Skin epidermis (tissue), 12 donors: ENCODE measurements at regions not wholly inside any gene's neighbourhood (a gene's known extent, or its start where the extent isn't known, plus 50 kb on each side); places are given as distances from the start of the nearest gene placed in this dataset.
"Not testable (repeated sequence)": the region's sequence is repeated elsewhere in the genome, so short reads cannot be mapped to it uniquely, and the experiment has no call there.

Source experiments
- H3K27ac ChIP-seq, 21 experiments: fragments of 200-600 bp; sonication (generic) in 11 of 21; one replicate each; pipeline ENCODE4 v1.5.0; 2020; ENCODE audit warnings: mild to moderate bottlenecking in 3 of 21, inconsistent platforms in 2 of 21, moderate library complexity in 2 of 21
- H3K4me3 ChIP-seq, 7 experiments: fragments of 200-600 bp; sonication (generic) in 2 of 7; one replicate each; pipeline ENCODE4 v1.5.0; 2020; ENCODE audit warnings: inconsistent platforms in 2 of 7, mild to moderate bottlenecking in 2 of 7, moderate library complexity in 1 of 7

- no peak overlapping the region for H3K27ac ChIP-seq
- no peak overlapping the region for H3K4me3 ChIP-seq
Measured at GRCh38 chr11:11220786-11221185, 132.3 kb downstream of the CSNK2A3 start.

DNA sequence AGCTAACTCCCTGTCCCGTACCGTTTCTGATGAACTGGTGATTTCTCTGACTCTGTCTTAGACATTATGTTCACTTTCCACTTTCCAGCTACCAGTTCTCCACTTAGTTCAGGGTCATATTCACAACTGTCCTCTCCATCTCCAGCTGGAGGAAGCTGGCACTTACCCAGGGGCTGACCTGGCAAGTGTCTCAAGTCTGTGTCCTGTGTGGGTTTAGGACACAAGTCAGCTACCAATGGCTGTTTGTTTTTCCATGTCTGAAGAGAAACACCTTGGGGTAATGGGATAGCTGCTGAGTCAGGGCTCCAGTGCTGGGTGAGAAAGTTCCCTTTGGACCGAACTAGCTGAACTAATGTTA lies 134.4 kb downstream of the CSNK2A3 start:
- H3K27ac ChIP-seq = no peak overlapping the region
- no peak overlapping the region for H3K4me3 ChIP-seq

DNA sequence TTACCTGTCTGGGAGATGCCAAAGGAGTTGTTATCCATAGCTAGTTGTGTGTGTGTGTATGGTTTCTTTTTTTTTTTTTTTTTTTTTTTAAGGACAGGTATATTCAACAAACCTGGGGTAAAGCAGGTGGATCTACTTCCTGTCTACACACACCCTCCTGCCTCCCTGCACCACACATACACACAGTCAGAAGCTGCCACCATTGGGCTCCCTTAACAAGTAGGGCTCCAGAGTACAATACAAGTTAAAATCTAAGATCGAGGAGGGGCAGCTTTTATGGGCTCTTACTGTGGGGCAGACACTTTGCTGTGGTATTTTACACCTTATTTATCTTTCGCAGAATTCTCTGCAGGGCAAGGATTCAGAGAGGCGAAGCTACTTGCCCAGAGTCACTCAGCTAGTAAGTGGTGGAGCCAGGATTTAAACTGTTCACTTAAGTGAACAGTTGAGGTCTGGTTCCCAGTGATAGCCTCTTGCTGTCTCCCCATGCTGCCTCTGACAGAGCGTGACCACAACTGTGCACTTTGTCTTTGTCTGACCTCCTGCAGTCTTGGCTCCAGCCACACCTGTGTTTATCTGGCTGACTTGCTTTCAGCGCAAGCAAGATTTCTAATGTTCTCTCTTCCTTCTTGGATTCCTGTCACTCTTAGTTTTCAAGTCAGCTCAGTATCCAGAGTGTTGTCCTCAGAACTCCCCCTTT lies 135.0 kb downstream of the CSNK2A3 start:
- no peak overlapping the region for H3K27ac ChIP-seq
- no peak overlapping the region for H3K4me3 ChIP-seq

DNA sequence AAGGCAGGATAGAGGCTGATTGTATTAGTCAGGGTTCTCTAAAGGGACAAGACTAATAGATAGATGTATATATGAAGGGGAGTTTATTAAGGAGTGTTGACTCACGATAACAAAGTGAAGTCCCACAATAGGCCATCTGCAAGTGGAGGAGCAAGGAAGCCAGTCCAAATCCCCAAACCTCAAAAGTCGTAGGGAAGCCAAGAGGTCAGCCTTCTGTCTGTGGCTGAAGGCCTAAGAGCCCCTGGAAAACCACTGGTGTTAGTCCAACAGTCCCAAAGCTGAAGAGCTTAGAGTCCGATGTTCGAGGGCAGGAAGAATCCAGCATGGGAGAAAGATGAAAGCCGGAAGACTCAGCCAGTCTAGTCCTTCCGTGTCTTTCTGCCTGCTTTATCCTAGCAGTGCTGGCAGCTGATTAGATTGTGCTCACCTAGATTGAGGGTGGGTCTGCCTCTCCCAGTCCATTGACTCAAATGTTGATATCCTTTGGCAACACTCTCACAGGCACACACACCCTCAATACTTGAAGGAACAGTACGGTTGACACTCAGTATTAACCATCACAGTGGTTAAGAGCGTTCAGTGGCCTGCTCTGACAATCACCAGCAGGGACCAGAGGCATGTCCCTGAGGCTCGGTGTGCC lies 135.6 kb downstream of the CSNK2A3 start:
- H3K27ac ChIP-seq = no peak overlapping the region
- H3K4me3 ChIP-seq = no peak overlapping the region

DNA sequence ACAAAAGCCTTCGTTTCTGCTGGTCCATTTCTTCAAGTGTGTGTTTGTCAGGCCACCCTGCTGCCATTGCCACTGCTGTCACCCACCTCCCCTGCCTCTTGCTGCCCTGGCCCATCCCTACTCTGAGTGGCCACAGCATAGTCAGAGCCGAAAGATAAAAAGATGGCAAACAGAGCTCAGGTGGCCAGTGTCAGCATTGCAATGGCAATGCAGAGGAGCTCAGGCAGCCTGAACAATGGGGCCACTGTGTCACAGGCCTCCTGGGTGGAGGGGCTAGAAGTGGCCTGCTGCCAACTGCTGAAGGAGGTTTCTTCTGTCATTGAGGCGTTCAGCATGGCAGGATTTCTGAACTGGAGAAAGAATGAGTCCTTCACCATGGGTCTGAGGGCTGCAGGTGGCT lies 137.1 kb downstream of the CSNK2A3 start:
- no peak overlapping the region for H3K27ac ChIP-seq

DNA sequence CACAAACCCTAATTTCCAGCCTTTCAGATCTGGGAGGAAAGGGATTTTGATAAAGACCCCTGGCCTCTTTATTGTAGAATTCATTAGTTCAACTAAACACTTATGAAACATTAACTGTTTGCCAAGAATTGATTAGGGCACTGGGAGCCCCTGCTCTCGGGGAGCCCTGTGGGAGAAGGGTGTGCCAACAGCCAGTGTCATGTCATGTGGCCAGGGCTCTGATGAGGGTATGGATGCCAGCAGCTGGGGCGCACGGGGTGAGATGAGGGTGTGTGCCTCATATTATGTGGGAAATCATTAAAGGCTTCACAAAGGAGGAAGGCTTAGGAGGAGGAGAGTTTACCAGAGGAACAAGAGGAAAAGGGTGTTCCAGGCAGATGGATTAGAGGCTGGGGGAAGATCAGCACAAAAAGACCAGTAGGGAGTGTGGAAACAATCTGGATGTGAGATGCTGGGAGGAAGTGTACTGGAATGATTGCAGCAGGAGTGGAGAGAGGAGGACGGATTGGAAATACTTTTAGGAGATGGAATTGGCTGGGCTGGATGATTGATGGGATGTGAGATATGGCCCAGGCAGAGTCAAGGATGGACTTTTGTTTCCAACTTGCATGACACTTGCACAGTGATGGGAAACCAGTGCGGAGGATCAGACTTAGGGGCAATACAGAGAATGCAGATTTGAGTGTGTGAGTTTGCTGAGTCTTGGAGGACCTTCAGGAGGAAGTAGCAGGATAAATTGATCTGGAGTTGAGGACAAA lies 137.8 kb downstream of the CSNK2A3 start:
- no peak overlapping the region for H3K4me3 ChIP-seq

More for the DNA sequence above, 137.1 kb downstream of the CSNK2A3 start:
- no peak overlapping the region for H3K4me3 ChIP-seq

GRCh38 chr11:11213117-11213516 lies 139.9 kb downstream of the CSNK2A3 start:
- H3K4me3 ChIP-seq = no peak overlapping the region
- H3K27ac ChIP-seq = no peak overlapping the region

More for the DNA sequence above, 137.8 kb downstream of the CSNK2A3 start:
- H3K27ac ChIP-seq = no peak overlapping the region

DNA sequence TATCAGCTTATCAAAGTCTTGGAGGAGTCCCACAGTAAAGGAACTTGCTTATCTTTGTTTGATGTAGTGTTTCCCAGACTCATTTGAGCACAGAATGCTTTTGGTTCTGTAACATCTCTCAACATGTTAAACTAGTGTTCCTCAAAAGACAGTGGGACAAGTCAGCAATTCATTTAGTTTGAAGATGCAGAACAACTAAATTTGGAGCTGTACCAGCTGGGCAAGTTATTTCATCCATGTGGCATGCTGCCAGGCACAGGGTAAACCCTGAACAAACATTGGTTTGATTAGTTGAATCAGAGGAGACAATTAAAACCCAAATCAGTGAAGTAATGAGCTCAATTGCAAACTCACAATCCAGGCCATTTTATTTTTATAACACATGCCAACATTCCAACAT lies 141.2 kb downstream of the CSNK2A3 start:
- Histone ChIP-seq H3K4me3 (no peak overlapping the region), H3K27ac (no peak overlapping the region)

DNA sequence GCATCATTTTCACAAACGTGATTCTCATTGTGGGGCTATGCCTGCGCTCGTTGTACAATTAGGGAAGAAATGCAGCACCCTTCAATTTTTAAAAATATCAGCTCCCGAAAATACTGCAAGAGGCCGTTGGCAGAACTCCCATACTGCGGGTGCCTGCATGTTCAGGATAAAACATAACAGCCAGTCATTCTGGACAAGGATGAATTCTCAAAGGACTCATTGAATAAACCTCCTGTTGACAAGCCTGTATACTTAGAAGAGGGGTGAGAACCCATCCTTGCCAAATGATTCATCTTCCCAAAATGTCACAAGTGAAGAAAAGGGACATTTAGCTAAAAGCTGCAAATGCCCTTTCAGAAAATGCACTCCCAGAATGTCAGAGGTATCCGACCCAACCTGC lies 141.9 kb downstream of the CSNK2A3 start:
- peak overlapping the region in 1 of 21 experiments; percentile 24 for H3K27ac ChIP-seq
- H3K4me3 ChIP-seq = no peak overlapping the region

- no peak overlapping the region for H3K4me3 ChIP-seq
- no peak overlapping the region for H3K27ac ChIP-seq
Measured at GRCh38 chr11:11210446-11210845, 142.6 kb downstream of the CSNK2A3 start.

- Histone ChIP-seq H3K4me3 (no peak overlapping the region), H3K27ac (no peak overlapping the region)
Measured at GRCh38 chr11:11209967-11210366, 143.1 kb downstream of the CSNK2A3 start.

DNA sequence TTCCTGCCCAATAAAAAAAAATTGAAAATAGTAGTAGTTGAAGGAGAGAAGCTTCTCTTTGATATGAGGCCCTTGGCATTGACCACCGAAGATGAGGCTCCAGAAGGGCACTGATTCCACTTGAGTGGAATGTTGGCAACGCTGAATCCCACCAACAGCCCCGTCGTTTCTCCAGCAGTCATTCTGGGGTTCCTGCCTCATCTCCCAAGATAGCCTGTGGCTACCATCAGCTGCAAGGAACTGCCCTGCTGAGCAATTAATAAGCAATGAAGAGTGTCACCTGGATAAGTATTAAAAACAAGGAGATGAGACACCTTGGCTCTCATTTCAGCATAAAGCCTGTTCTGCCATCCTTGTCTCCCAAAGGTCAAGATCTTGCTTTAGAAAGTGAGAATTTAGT lies 144.1 kb downstream of the CSNK2A3 start:
- H3K27ac ChIP-seq = no peak overlapping the region
- no peak overlapping the region for H3K4me3 ChIP-seq

GRCh38 chr11:11207428-11207827 lies 145.6 kb downstream of the CSNK2A3 start:
- H3K4me3 ChIP-seq = no peak overlapping the region
- no peak overlapping the region for H3K27ac ChIP-seq

- Histone ChIP-seq H3K4me3 (no peak overlapping the region), H3K27ac (no peak overlapping the region)
Measured at GRCh38 chr11:11206484-11206883, 146.6 kb downstream of the CSNK2A3 start.

DNA sequence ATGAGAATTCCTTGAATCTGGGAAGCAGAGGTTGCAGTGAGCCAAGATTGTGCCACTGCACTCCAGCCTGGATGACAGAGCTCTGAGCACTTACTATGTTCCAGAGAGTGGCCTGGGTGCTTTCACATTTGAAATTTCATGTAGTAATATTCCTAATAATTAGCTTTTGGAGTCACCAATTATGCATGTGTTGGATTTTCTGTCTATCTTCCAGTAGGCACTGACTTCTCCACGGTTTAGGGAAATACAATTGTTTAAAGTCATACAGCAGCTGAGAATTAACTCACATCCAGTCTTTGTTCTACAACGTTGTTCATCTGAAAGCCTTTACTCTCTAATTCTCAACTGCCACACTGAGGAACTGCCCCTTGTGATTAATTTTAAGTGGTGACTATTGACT lies 150.2 kb downstream of the CSNK2A3 start:
- Histone ChIP-seq H3K27ac (no peak overlapping the region), H3K4me3 (no peak overlapping the region)

- H3K27ac ChIP-seq, H3K4me3 ChIP-seq: not testable (repeated sequence)
Measured at GRCh38 chr11:11201302-11201701, 151.7 kb downstream of the CSNK2A3 start.

GRCh38 chr11:11192541-11192940 lies 160.5 kb downstream of the CSNK2A3 start:
- Histone ChIP-seq H3K27ac (no peak overlapping the region), H3K4me3 (no peak overlapping the region)

DNA sequence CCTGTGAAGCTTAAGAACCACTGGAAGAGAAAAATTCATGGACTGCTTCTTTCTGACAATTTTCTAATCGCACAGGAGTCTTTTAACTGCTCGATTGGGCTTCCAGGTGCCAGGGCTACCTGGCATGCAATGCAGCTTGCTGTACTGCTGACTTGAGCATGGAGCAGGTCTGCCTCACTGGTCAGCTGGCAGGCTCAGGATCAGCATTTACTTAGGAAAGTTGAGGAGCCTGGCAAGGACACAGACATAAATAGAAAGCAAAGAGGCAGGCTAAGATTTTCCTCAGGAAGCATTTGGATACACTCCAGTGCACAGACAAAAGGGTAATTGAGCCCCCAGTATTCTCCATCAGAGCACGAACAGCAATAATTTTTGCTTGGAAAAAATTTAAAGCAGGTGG lies 163.5 kb downstream of the CSNK2A3 start:
- Histone ChIP-seq H3K4me3 (no peak overlapping the region), H3K27ac (no peak overlapping the region)

DNA sequence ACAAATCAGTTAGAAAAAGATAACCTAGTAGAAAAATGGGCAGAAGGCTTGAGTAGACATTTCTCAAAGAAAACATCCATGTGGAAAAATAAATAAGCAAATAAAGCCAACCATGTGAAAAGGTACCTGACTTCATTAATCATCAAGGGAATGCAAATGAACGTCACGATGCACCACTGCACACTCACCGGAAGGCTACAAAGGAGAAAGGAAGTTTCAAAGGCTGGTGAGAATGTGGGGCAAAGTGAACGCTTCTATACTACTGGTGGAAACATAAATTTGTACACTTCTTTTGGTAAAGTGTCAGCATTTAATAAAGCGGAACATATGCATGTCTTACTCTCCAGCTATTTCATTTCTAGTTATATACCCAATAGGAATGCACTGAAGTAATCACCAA lies 166.8 kb downstream of the CSNK2A3 start:
- no peak overlapping the region for H3K27ac ChIP-seq

DNA sequence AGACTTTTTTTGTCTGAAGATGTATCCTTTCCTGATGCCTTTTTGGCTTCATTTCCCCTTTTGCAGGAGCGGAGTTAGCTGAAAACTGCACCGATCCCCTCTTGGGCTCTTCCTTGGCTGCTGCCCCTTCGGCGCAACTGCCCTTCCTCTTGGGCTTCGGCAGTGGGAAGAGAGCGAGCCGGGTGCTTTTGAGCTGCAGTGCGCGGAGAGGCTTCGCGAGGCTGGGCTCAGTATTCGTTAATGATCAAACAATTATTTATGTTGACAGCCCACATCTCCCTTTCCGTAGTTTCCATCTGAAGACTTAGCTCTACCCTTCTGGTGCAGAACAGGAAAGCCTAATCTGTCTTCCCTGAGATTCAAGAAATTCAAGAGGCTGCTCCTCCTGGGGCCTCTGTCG lies 170.8 kb downstream of the CSNK2A3 start:
- Histone ChIP-seq H3K27ac (no peak overlapping the region), H3K4me3 (no peak overlapping the region)

More for the DNA sequence above, 166.8 kb downstream of the CSNK2A3 start:
- no peak overlapping the region for H3K4me3 ChIP-seq
